ENCODE measurements at regions not wholly inside any gene's neighbourhood (a gene's known extent, or its start where the extent isn't known, plus 50 kb on each side); places are given as distances from the start of the nearest gene placed in this dataset.

DNA sequence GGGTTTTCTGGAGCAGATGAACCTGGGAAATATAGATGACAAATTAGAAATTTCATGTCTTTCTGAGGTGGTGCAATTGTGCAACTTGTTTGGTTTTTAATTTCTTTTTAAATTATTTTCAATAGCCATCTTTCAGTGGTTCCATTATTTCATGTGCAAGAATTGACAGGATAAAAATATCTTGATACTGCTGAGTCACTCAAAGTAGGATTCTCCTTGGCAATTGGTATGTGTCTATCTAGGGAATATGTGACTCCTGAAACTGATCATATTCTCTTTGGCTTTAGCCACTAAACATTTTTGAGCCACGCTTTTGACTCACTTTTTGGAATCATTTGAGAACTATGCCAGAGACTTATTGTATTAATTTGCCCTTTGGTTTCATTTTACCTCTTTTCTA lies 331.5 kb downstream of the KCNA4 start:
- Histone ChIP-seq H3K27me3 (ENCODE audit: insufficient read depth, low read length) (no peaks in the 10 kb centered on the region), H3K36me3 (ENCODE audit: control insufficient read depth in 1 of 2, insufficient read depth in 2 of 2, low read length in 2 of 2) (no peaks in the 10 kb centered on the region), H3K9ac (ENCODE audit: low read length) (no peak overlapping the region), H2AFZ (ENCODE audit: low read depth, low read length, poor library complexity, severe bottlenecking) (no peak overlapping the region), H3K4me1 (ENCODE audit: control insufficient read depth in 1 of 2, insufficient read depth in 2 of 2, low read length in 2 of 2) (no peaks in the 10 kb centered on the region), H3K79me2 (ENCODE audit: insufficient read depth, low read length) (no peaks in the 10 kb centered on the region), H4K20me1 (ENCODE audit: insufficient read depth) (no peaks in the 10 kb centered on the region; the same call in 1 of the 2 replicates), H3K4me3 (replicated peaks in 1 of 2; ENCODE audit: low read depth in 1 of 2, low read length in 2 of 2) (no peak overlapping the region), H3K4me2 (ENCODE audit: low read length) (no peak overlapping the region), H3K9me2 (ENCODE audit: insufficient read depth) (no peaks in the 10 kb centered on the region), H3K27ac (ENCODE audit: low read depth, low read length) (no peak overlapping the region), H3K9me3 (ENCODE audit: control insufficient read depth in 1 of 2, insufficient read depth in 1 of 2, low read depth in 1 of 2, low read length in 2 of 2) (peaks cover 0 to 2% of the 10 kb centered on the region in 2 experiments; a peak in 2 of 4 replicates)
- intact Hi-C loops (cut with micrococcal nuclease), result no loop called here
- POLR2A ChIA-PET, result no interaction called here
- no peak for DNase-seq (ENCODE audit: low read depth, low spot score)
- no TSS peak for BruUV-seq (replicated peaks)
- TF ChIP-seq, protein P1, sequence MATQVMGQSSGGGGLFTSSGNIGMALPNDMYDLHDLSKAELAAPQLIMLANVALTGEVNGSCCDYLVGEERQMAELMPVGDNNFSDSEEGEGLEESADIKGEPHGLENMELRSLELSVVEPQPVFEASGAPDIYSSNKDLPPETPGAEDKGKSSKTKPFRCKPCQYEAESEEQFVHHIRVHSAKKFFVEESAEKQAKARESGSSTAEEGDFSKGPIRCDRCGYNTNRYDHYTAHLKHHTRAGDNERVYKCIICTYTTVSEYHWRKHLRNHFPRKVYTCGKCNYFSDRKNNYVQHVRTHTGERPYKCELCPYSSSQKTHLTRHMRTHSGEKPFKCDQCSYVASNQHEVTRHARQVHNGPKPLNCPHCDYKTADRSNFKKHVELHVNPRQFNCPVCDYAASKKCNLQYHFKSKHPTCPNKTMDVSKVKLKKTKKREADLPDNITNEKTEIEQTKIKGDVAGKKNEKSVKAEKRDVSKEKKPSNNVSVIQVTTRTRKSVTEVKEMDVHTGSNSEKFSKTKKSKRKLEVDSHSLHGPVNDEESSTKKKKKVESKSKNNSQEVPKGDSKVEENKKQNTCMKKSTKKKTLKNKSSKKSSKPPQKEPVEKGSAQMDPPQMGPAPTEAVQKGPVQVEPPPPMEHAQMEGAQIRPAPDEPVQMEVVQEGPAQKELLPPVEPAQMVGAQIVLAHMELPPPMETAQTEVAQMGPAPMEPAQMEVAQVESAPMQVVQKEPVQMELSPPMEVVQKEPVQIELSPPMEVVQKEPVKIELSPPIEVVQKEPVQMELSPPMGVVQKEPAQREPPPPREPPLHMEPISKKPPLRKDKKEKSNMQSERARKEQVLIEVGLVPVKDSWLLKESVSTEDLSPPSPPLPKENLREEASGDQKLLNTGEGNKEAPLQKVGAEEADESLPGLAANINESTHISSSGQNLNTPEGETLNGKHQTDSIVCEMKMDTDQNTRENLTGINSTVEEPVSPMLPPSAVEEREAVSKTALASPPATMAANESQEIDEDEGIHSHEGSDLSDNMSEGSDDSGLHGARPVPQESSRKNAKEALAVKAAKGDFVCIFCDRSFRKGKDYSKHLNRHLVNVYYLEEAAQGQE (IDR thresholded peaks at IDR 0.05; ENCODE audit: low read depth), result no peak
- TF ChIP-seq, protein P2, sequence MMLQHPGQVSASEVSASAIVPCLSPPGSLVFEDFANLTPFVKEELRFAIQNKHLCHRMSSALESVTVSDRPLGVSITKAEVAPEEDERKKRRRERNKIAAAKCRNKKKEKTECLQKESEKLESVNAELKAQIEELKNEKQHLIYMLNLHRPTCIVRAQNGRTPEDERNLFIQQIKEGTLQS (IDR thresholded peaks at IDR 0.05), result no peak
- no peak for TF ChIP-seq EGR1 (IDR thresholded peaks at IDR 0.05; ENCODE audit: low read depth)
- no peak for TF ChIP-seq SP1 (IDR thresholded peaks at IDR 0.05; ENCODE audit: low read depth)
- no peak for TF ChIP-seq ZFX (IDR thresholded peaks at IDR 0.05)
- TF ChIP-seq POLR2A (IDR thresholded peaks at IDR 0.05; ENCODE audit: borderline replicate concordance, extremely low read depth, insufficient read depth, insufficient read length), result no peak
- TF ChIP-seq EZH2phosphoT487 (IDR thresholded peaks at IDR 0.05; ENCODE audit: borderline replicate concordance), result no peak
- TF ChIP-seq, protein P3, sequence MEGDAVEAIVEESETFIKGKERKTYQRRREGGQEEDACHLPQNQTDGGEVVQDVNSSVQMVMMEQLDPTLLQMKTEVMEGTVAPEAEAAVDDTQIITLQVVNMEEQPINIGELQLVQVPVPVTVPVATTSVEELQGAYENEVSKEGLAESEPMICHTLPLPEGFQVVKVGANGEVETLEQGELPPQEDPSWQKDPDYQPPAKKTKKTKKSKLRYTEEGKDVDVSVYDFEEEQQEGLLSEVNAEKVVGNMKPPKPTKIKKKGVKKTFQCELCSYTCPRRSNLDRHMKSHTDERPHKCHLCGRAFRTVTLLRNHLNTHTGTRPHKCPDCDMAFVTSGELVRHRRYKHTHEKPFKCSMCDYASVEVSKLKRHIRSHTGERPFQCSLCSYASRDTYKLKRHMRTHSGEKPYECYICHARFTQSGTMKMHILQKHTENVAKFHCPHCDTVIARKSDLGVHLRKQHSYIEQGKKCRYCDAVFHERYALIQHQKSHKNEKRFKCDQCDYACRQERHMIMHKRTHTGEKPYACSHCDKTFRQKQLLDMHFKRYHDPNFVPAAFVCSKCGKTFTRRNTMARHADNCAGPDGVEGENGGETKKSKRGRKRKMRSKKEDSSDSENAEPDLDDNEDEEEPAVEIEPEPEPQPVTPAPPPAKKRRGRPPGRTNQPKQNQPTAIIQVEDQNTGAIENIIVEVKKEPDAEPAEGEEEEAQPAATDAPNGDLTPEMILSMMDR (IDR thresholded peaks at IDR 0.05 in 2 of 3, conservative IDR thresholded peaks at IDR 0.05 in 1 of 3; ENCODE audit: borderline replicate concordance in 1 of 3, insufficient read depth in 1 of 3, low read depth in 2 of 3, low read length in 2 of 3), result no peak
- no peak for TF ChIP-seq CEBPB (IDR thresholded peaks at IDR 0.05; ENCODE audit: low read depth)
- TF ChIP-seq CBX3 (IDR thresholded peaks at IDR 0.05; ENCODE audit: low read depth), result no peak
- TF ChIP-seq, protein P4, sequence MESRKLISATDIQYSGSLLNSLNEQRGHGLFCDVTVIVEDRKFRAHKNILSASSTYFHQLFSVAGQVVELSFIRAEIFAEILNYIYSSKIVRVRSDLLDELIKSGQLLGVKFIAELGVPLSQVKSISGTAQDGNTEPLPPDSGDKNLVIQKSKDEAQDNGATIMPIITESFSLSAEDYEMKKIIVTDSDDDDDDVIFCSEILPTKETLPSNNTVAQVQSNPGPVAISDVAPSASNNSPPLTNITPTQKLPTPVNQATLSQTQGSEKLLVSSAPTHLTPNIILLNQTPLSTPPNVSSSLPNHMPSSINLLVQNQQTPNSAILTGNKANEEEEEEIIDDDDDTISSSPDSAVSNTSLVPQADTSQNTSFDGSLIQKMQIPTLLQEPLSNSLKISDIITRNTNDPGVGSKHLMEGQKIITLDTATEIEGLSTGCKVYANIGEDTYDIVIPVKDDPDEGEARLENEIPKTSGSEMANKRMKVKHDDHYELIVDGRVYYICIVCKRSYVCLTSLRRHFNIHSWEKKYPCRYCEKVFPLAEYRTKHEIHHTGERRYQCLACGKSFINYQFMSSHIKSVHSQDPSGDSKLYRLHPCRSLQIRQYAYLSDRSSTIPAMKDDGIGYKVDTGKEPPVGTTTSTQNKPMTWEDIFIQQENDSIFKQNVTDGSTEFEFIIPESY (IDR thresholded peaks at IDR 0.05; ENCODE audit: extremely low read depth, insufficient replicate concordance, low read length), result no peak
- TF ChIP-seq, protein P5, sequence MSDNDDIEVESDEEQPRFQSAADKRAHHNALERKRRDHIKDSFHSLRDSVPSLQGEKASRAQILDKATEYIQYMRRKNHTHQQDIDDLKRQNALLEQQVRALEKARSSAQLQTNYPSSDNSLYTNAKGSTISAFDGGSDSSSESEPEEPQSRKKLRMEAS (IDR thresholded peaks at IDR 0.05), result no peak
- TF ChIP-seq TCF7L2 (IDR thresholded peaks at IDR 0.05; ENCODE audit: borderline replicate concordance, extremely low read depth, insufficient read depth, insufficient read length), result no peak
- TF ChIP-seq YY1 (IDR thresholded peaks at IDR 0.05; ENCODE audit: extremely low read depth, insufficient replicate concordance, low read depth, low read length), result no peak
- no peak for TF ChIP-seq FOSL1 (IDR thresholded peaks at IDR 0.05; ENCODE audit: low read depth)
- no peak for TF ChIP-seq SRF (IDR thresholded peaks at IDR 0.05; ENCODE audit: low read depth)
- RAD21 ChIA-PET (ENCODE audit: low non-redundant PET in 1 of 2, low total read pairs in 2 of 2, uncharacterized antibody in 2 of 2, unreplicated experiment in 2 of 2), result no interaction called here
- CTCF ChIA-PET, result no interaction called here
- no peak for ATAC-seq
